B cell (primary cell): ENCODE measurements at regions not wholly inside any gene's neighbourhood (a gene's known extent, or its start where the extent isn't known, plus 50 kb on each side); places are given as distances from the start of the nearest gene placed in this dataset.

Source experiments
- ATAC-seq: fragments of 200-7000 bp; cut with Tn5 transposase; one replicate; pipeline ENCODE4 v1.10.0; 2021; ENCODE audit warnings: low read depth, mild to moderate bottlenecking, moderate number of reproducible peaks, moderate library complexity
- CTCF ChIA-PET: fragments of 350-600 bp; sonication (Branson Sonifier 250); formaldehyde crosslinking; loops from one replicate; lab custom pipeline; 2021; ENCODE audit warnings: antibody characterized with exemption, inconsistent platforms; lab: Charles Lee
- POLR2A ChIA-PET: fragments of 350-600 bp; sonication (Branson Sonifier 250); formaldehyde crosslinking; loops from one replicate; lab custom pipeline; 2021; ENCODE audit warnings: antibody characterized with exemption; lab: Charles Lee
- DNase-seq: peaks from one replicate; pipeline ENCODE4 v3.0.0; 2013
- H2AFZ ChIP-seq: 2 replicates; pipeline ENCODE4 v1.6.1; 2012; ENCODE audit warnings: mild to moderate bottlenecking, low read depth, low read length; ENCODE audit not compliant: insufficient read depth, poor library complexity, severe bottlenecking
- H3K27ac ChIP-seq, 2 donors: 1 replicate in 1 of 2; 2 replicates in 1 of 2; pipeline ENCODE4 v1.5.1; 2012 to 2013; ENCODE audit warnings: low read length in 2 of 2, mild to moderate bottlenecking in 2 of 2, moderate library complexity in 1 of 2
- H3K27me3 ChIP-seq, 4 experiments: fragments of 200-600 bp in 1 of 4; sonication (generic) in 1 of 4; replicated peaks in 1 of 4; 1 replicate in 2 of 4; 2 replicates in 2 of 4; pipeline versions ENCODE4 v1.6.1 to v1.7.0; 2013 to 2016; ENCODE audit warnings: low read length in 3 of 4, mild to moderate bottlenecking in 2 of 4, mixed read lengths in 1 of 4, moderate library complexity in 1 of 4; ENCODE audit not compliant: insufficient read depth in 4 of 4, control insufficient read depth in 3 of 4; ENCODE audit errors: control extremely low read depth in 1 of 4
- H3K36me3 ChIP-seq, 2 experiments: replicated peaks in 1 of 2; 1 replicate in 1 of 2; 2 replicates in 1 of 2; pipeline versions ENCODE4 v1.6.1 to v1.7.1; 2013; ENCODE audit warnings: low read length in 1 of 2; ENCODE audit not compliant: insufficient read depth in 2 of 2, control insufficient read depth in 1 of 2; ENCODE audit errors: control extremely low read depth in 1 of 2, extremely low read depth in 1 of 2
- H3K4me1 ChIP-seq, 2 donors: fragments of 200-600 bp in 1 of 2; sonication (generic) in 1 of 2; 1 replicate in 1 of 2; 2 replicates in 1 of 2; pipeline versions ENCODE4 v1.5.1 to v1.6.1; 2013 to 2017; ENCODE audit warnings: low read length in 2 of 2; ENCODE audit not compliant: control insufficient read depth in 2 of 2, insufficient read depth in 2 of 2
- H3K4me2 ChIP-seq: replicated peaks from 2 replicates; pipeline ENCODE3; 2012; ENCODE audit warnings: mild to moderate bottlenecking, low read depth, low read length; ENCODE audit not compliant: poor library complexity, severe bottlenecking
- H3K4me3 ChIP-seq, 5 experiments: fragments of 200-600 bp in 1 of 5; sonication (generic) in 1 of 5; 1 replicate in 3 of 5; 2 replicates in 2 of 5; pipeline versions ENCODE4 v1.5.1 to v1.7.0; 2011 to 2016; ENCODE audit warnings: low read length in 4 of 5, mild to moderate bottlenecking in 4 of 5, low read depth in 2 of 5, control low read depth in 1 of 5, moderate library complexity in 1 of 5; ENCODE audit not compliant: insufficient read depth in 1 of 5; ENCODE audit errors: control extremely low read depth in 1 of 5, extremely low read depth in 1 of 5
- H3K79me2 ChIP-seq: fragments of 200-600 bp; sonication (generic); one replicate; pipeline ENCODE4 v1.6.0; 2016; ENCODE audit warnings: low read length; ENCODE audit not compliant: control insufficient read depth, insufficient read depth
- H3K9ac ChIP-seq: fragments of 200-600 bp; sonication (generic); 2 replicates; pipeline ENCODE4 v1.6.1; 2017; ENCODE audit warnings: mild to moderate bottlenecking, low read length, moderate library complexity
- H3K9me3 ChIP-seq, 3 donors: one replicate each; pipeline versions ENCODE4 v1.6.1 to v1.7.1; 2013; ENCODE audit warnings: low read length in 2 of 3; ENCODE audit not compliant: control insufficient read depth in 2 of 3, insufficient read depth in 1 of 3; ENCODE audit errors: control extremely low read depth in 1 of 3
- H4K20me1 ChIP-seq: 2 replicates; pipeline ENCODE4 v1.6.0; 2012; ENCODE audit warnings: mild to moderate bottlenecking, low read length; ENCODE audit not compliant: insufficient read depth, control insufficient read depth, poor library complexity, severe bottlenecking
- H3K27ac Mint-ChIP-seq: one replicate; pipeline ENCODE4 v1.8.0; 2021; ENCODE audit warnings: mixed read lengths
- H3K27me3 Mint-ChIP-seq: one replicate; pipeline ENCODE4 v1.8.0; 2021; ENCODE audit warnings: mixed read lengths
- H3K4me1 Mint-ChIP-seq: one replicate; pipeline ENCODE4 v1.8.0; 2021; ENCODE audit warnings: mixed read lengths
- H3K4me3 Mint-ChIP-seq: one replicate; pipeline ENCODE4 v1.8.0; 2021; ENCODE audit warnings: mixed read lengths
- H3K9me3 Mint-ChIP-seq: one replicate; pipeline ENCODE4 v1.8.0; 2022; ENCODE audit warnings: mixed read lengths; ENCODE audit not compliant: insufficient read depth
- EZH2 ChIP-seq: IDR thresholded peaks from 2 replicates; pipeline ENCODE4 v1.6.1; 2012; ENCODE audit warnings: borderline replicate concordance, low read depth, mild to moderate bottlenecking, moderate library complexity, low read length; ENCODE audit not compliant: insufficient read depth, poor library complexity, severe bottlenecking
- WGBS: methylation state at CpG from one replicate; pipeline ENCODE4 v1.1.5; 2013; ENCODE audit warnings: missing lambda C conversion rate; ENCODE audit not compliant: insufficient coverage; 5-methylcytosine and 5-hydroxymethylcytosine counted together
- intact Hi-C: fragments of 100-400 bp; cut with micrococcal nuclease; formaldehyde crosslinking; loops from one replicate; pipeline ENCODE4 v1.10.0; 2022
- TF ChIP-seq, protein P1 (sequence below): fragments of 200-600 bp; IDR thresholded peaks from one replicate; pipeline ENCODE4 v1.8.0; 2022; ENCODE audit warnings: antibody characterized with exemption, mild to moderate bottlenecking

DNA sequence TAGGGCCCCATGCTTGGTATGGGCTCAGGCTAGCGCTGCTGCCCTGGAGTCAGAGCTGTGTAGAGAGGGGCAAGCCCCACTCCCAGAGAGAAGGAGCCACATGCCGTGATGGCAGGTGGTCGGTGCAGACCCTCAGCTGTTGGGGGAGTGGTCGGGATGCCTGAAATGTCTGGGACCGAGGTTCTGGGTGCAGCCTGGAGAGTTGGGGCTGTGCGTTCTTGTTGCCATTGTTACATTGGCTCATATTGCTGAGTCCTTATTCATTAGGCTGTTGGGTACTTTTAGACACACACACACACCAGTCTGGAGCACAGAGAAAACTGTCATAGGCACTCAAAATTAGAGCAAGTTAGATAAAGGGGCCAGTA lies 83.9 kb downstream of the UNC5CL start:
- Histone ChIP-seq H4K20me1 (no peaks in the 10 kb centered on the region), H3K79me2 (no peaks in the 10 kb centered on the region), H3K27me3 (peaks cover 0 to 8% (median 0%) of the 10 kb centered on the region in 4 experiments), H3K4me3 (no peak overlapping the region), H3K4me2 (no peak overlapping the region), H3K27ac (no peak overlapping the region), H3K9ac (no peak overlapping the region), H3K9me3 (no peaks in the 10 kb centered on the region), H3K4me1 (no peaks in the 10 kb centered on the region), H3K36me3 (no peaks in the 10 kb centered on the region), H2AFZ (no peak overlapping the region)
- TF ChIP-seq, protein P1, sequence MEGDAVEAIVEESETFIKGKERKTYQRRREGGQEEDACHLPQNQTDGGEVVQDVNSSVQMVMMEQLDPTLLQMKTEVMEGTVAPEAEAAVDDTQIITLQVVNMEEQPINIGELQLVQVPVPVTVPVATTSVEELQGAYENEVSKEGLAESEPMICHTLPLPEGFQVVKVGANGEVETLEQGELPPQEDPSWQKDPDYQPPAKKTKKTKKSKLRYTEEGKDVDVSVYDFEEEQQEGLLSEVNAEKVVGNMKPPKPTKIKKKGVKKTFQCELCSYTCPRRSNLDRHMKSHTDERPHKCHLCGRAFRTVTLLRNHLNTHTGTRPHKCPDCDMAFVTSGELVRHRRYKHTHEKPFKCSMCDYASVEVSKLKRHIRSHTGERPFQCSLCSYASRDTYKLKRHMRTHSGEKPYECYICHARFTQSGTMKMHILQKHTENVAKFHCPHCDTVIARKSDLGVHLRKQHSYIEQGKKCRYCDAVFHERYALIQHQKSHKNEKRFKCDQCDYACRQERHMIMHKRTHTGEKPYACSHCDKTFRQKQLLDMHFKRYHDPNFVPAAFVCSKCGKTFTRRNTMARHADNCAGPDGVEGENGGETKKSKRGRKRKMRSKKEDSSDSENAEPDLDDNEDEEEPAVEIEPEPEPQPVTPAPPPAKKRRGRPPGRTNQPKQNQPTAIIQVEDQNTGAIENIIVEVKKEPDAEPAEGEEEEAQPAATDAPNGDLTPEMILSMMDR, result no peak
- no peak for TF ChIP-seq EZH2
- intact Hi-C loops, result no loop called here
- CTCF ChIA-PET, result interaction anchor here (0.5 kb wide), 1 partner anchor 53 kb away, joined by 4 read pairs; no protein-coding TSS in a partner anchor
- Mint-ChIP-seq H3K4me3 (no peak overlapping the region), H3K9me3 (no peaks in the 10 kb centered on the region), H3K4me1 (no peaks in the 10 kb centered on the region), H3K27ac (no peak overlapping the region), H3K27me3 (peaks cover 35% of the 10 kb centered on the region)
- ATAC-seq (no peak), DNase-seq (no peak)
- WGBS, result 97% methylated on average over 3 of the region's 6 CpGs
- POLR2A ChIA-PET, result no interaction called here

DNA sequence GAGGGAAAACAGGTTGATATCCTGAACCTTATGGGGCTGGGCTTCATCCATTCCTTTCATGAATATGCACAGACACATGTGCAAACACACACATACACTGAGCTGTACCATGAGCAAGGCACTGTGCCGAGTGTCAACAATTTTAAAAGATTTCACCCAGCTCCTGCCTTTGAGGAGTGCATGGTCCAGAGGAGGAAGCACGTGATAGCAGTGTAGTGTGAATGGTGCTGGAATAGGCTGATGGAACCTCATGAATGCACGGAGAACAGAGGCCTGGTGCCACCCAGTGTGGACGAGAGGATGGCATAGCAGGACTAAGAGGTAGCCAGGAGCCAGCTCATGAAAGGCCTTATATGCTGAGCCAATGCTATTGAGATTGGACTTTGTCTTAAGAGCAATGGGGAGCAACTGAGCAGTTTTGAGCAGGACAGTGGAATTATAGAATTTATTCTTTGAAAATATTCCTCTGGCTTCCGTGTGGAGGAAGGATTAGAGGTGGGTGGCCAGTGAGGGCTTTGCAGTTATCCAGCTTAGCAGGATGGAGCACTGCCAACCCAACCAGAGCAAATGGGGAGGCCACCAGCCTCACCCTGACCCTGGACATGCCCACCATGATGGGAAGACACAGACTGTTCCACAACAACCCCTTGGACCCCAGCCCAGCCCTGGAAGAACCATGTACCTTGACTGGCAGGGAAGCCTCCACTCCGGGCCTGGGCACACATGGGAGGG lies 84.4 kb downstream of the UNC5CL start:
- Histone ChIP-seq H3K4me2 (no peak overlapping the region), H3K9me3 (no peaks in the 10 kb centered on the region), H3K4me1 (no peaks in the 10 kb centered on the region), H4K20me1 (no peaks in the 10 kb centered on the region), H3K27me3 (peaks cover 0 to 8% (median 2%) of the 10 kb centered on the region in 4 experiments), H3K79me2 (no peaks in the 10 kb centered on the region), H3K9ac (no peak overlapping the region), H3K4me3 (no peak overlapping the region), H3K27ac (no peak overlapping the region), H2AFZ (no peak overlapping the region), H3K36me3 (no peaks in the 10 kb centered on the region)
- no peaks in the 10 kb centered on the region for H3K4me1 Mint-ChIP-seq
- TF ChIP-seq, protein P1, result no peak
- TF ChIP-seq EZH2, result no peak
- peaks cover 41% of the 10 kb centered on the region for H3K27me3 Mint-ChIP-seq
- ATAC-seq (peak; percentile 14), DNase-seq (no peak)
- 75% methylated on average over 5 of the region's 6 CpGs for WGBS
- intact Hi-C loops, result no loop called here
- CTCF ChIA-PET, result no interaction called here
- H3K27ac Mint-ChIP-seq, result no peak overlapping the region
- POLR2A ChIA-PET, result no interaction called here
- no peaks in the 10 kb centered on the region for H3K9me3 Mint-ChIP-seq
- H3K4me3 Mint-ChIP-seq, result no peak overlapping the region
